Sigmoid colon (tissue), 4 donors: ENCODE measurements at regions not wholly inside any gene's neighbourhood (a gene's known extent, or its start where the extent isn't known, plus 50 kb on each side); places are given as distances from the start of the nearest gene placed in this dataset.

Source experiments
- EP300 ChIP-seq, 4 donors: sonication (generic); formaldehyde crosslinking; IDR thresholded peaks; one replicate each; pipeline ENCODE4 v1.6.1; 2017; ENCODE audit warnings: antibody characterized with exemption in 4 of 4
- POLR2A ChIP-seq, 2 donors: fragments of 450-650 bp; IDR thresholded peaks; one replicate each; pipeline ENCODE4 v1.6.1; 2016; ENCODE audit warnings: antibody characterized with exemption in 2 of 2, mild to moderate bottlenecking in 2 of 2, moderate library complexity in 2 of 2
- POLR2AphosphoS5 ChIP-seq, 4 donors: sonication (generic); formaldehyde crosslinking; IDR thresholded peaks; one replicate each; pipeline ENCODE4 v1.6.1; 2017; ENCODE audit warnings: antibody characterized with exemption in 4 of 4
- TF ChIP-seq, protein P1 (sequence below), 4 experiments: fragments of 450-650 bp in 3 of 4; fragments of 200-600 bp in 1 of 4; IDR thresholded peaks; one replicate each; pipeline ENCODE4 v1.5.1; 2016 to 2019; ENCODE audit warnings: antibody characterized with exemption in 4 of 4, mild to moderate bottlenecking in 3 of 4, moderate library complexity in 2 of 4

DNA sequence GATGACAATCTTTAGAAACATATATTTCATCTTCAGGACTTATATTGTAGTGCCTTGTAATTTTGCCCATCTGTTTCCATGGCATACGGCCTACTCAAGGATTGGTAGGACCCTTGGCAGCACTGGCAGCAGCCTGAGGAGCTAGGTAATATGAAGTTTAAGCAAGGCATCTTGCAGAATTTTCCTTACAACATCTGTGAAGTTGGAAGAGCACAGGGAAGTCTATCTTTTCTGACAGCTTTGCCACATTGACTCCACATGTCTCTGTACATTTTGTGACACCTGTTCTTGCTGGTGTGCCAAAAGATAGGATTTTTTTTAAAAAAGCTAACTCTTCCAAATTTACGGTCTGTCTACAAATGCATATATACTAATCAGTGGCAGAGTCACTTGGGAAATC is 1235.2 kb downstream of the PCDH7 start:
- TF ChIP-seq, protein P1, sequence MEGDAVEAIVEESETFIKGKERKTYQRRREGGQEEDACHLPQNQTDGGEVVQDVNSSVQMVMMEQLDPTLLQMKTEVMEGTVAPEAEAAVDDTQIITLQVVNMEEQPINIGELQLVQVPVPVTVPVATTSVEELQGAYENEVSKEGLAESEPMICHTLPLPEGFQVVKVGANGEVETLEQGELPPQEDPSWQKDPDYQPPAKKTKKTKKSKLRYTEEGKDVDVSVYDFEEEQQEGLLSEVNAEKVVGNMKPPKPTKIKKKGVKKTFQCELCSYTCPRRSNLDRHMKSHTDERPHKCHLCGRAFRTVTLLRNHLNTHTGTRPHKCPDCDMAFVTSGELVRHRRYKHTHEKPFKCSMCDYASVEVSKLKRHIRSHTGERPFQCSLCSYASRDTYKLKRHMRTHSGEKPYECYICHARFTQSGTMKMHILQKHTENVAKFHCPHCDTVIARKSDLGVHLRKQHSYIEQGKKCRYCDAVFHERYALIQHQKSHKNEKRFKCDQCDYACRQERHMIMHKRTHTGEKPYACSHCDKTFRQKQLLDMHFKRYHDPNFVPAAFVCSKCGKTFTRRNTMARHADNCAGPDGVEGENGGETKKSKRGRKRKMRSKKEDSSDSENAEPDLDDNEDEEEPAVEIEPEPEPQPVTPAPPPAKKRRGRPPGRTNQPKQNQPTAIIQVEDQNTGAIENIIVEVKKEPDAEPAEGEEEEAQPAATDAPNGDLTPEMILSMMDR (IDR thresholded peaks at IDR 0.05), result no peak
- TF ChIP-seq POLR2AphosphoS5 (IDR thresholded peaks at IDR 0.05) (no peak), POLR2A (IDR thresholded peaks at IDR 0.05) (no peak), EP300 (IDR thresholded peaks at IDR 0.05) (no peak)
